Activated T-helper 1 cell treated with anti-CD3 and anti-CD28 coated beads, Interleukin-12 subunit alpha, Interleukin-12 subunit beta, Interleukin-2, Interleukin-4 antibody, amounts not matched to agents 30 ng/mL and 10 ng/mL and 1 ng/mL, durations not matched to agents 14 hours and 24 hours and 36 hours (primary cell): ENCODE measurements at regions not wholly inside any gene's neighbourhood (a gene's known extent, or its start where the extent isn't known, plus 50 kb on each side); places are given as distances from the start of the nearest gene placed in this dataset.

Experiments used
- DNase-seq: peaks from one replicate; pipeline ENCODE4 v3.0.0; 2021; ENCODE audit warnings: low spot score
- H3K27ac Mint-ChIP-seq: one replicate; pipeline ENCODE4 v1.8.0; 2021; ENCODE audit warnings: mild to moderate bottlenecking, mixed read lengths
- H3K27me3 Mint-ChIP-seq: one replicate; pipeline ENCODE4 v1.8.0; 2022; ENCODE audit warnings: mild to moderate bottlenecking, moderate library complexity, mixed read lengths; ENCODE audit not compliant: insufficient read depth
- H3K36me3 Mint-ChIP-seq: one replicate; pipeline ENCODE4 v1.8.0; 2021; ENCODE audit warnings: low read depth, mixed read lengths
- H3K4me1 Mint-ChIP-seq: one replicate; pipeline ENCODE4 v1.8.0; 2021; ENCODE audit warnings: low read depth, mixed read lengths
- H3K4me3 Mint-ChIP-seq: one replicate; pipeline ENCODE4 v1.8.0; 2021; ENCODE audit warnings: mild to moderate bottlenecking, moderate library complexity, mixed read lengths
- H3K9me3 Mint-ChIP-seq: one replicate; pipeline ENCODE4 v1.8.0; 2021; ENCODE audit warnings: mixed read lengths
- intact Hi-C: fragments of 100-400 bp; cut with micrococcal nuclease; formaldehyde crosslinking; loops from one replicate; pipeline ENCODE4 v1.15.1; 2024

GRCh38 chr14:87018294-87018693, 974.7 kb downstream of the GALC start:
- Mint-ChIP-seq H3K27ac (no peak overlapping the region), H3K4me1 (no peaks in the 10 kb centered on the region), H3K36me3 (no peaks in the 10 kb centered on the region), H3K4me3 (no peak overlapping the region), H3K27me3 (no peaks in the 10 kb centered on the region), H3K9me3 (peaks cover 8% of the 10 kb centered on the region)
- no peak for DNase-seq
- intact Hi-C loops: no loop called here

GRCh38 chr14:87017335-87017734, 975.6 kb downstream of the GALC start:
- no peaks in the 10 kb centered on the region for H3K36me3 Mint-ChIP-seq
- DNase-seq: no peak
- intact Hi-C loops: no loop called here
- no peak overlapping the region for H3K27ac Mint-ChIP-seq
- H3K4me3 Mint-ChIP-seq: no peak overlapping the region
- H3K27me3 Mint-ChIP-seq: no peaks in the 10 kb centered on the region
- H3K9me3 Mint-ChIP-seq: peaks cover 8% of the 10 kb centered on the region
- H3K4me1 Mint-ChIP-seq: no peaks in the 10 kb centered on the region

- Mint-ChIP-seq H3K9me3 (peaks cover 4% of the 10 kb centered on the region), H3K27me3 (no peaks in the 10 kb centered on the region)
- intact Hi-C loops: no loop called here
These were observed 978.1 kb downstream of the GALC start for GRCh38 chr14:87014856-87015255.

GRCh38 chr14:87013583-87013982, 979.4 kb downstream of the GALC start:
- H3K4me1 Mint-ChIP-seq: no peaks in the 10 kb centered on the region
- H3K27me3 Mint-ChIP-seq: no peaks in the 10 kb centered on the region
- no peak overlapping the region for H3K27ac Mint-ChIP-seq
- H3K36me3 Mint-ChIP-seq: no peaks in the 10 kb centered on the region
- intact Hi-C loops: no loop called here
- peaks cover 4% of the 10 kb centered on the region for H3K9me3 Mint-ChIP-seq
- no peak overlapping the region for H3K4me3 Mint-ChIP-seq
- no peak for DNase-seq

More at GRCh38 chr14:87014856-87015255, 978.1 kb downstream of the GALC start:
- no peak overlapping the region for H3K27ac Mint-ChIP-seq
- no peaks in the 10 kb centered on the region for H3K36me3 Mint-ChIP-seq
- DNase-seq: no peak
- H3K4me3 Mint-ChIP-seq: no peak overlapping the region
- no peaks in the 10 kb centered on the region for H3K4me1 Mint-ChIP-seq

GRCh38 chr14:87008965-87009364, 984.0 kb downstream of the GALC start:
- no peaks in the 10 kb centered on the region for H3K4me1 Mint-ChIP-seq

GRCh38 chr14:87005280-87005679, 987.7 kb downstream of the GALC start:
- H3K36me3 Mint-ChIP-seq: no peaks in the 10 kb centered on the region
- H3K27ac Mint-ChIP-seq: no peak overlapping the region
- H3K4me3 Mint-ChIP-seq: no peak overlapping the region
- intact Hi-C loops: no loop called here
- H3K9me3 Mint-ChIP-seq: no peaks in the 10 kb centered on the region
- no peak for DNase-seq
- H3K27me3 Mint-ChIP-seq: no peaks in the 10 kb centered on the region
- no peaks in the 10 kb centered on the region for H3K4me1 Mint-ChIP-seq

More at GRCh38 chr14:87008965-87009364, 984.0 kb downstream of the GALC start:
- H3K27ac Mint-ChIP-seq: no peak overlapping the region
- no peaks in the 10 kb centered on the region for H3K9me3 Mint-ChIP-seq
- H3K36me3 Mint-ChIP-seq: no peaks in the 10 kb centered on the region
- no peak for DNase-seq
- no peaks in the 10 kb centered on the region for H3K27me3 Mint-ChIP-seq
- intact Hi-C loops: no loop called here
- H3K4me3 Mint-ChIP-seq: no peak overlapping the region

GRCh38 chr14:87002776-87003175, 990.2 kb downstream of the GALC start:
- Mint-ChIP-seq H3K36me3 (no peaks in the 10 kb centered on the region), H3K27ac (no peak overlapping the region), H3K27me3 (no peaks in the 10 kb centered on the region), H3K4me3 (no peak overlapping the region), H3K9me3 (peaks cover 3% of the 10 kb centered on the region), H3K4me1 (no peaks in the 10 kb centered on the region)
- no peak for DNase-seq
- intact Hi-C loops: no loop called here

- intact Hi-C loops: no loop called here
- Mint-ChIP-seq H3K4me3 (no peak overlapping the region), H3K9me3 (peaks cover 3% of the 10 kb centered on the region)
These were observed 991.6 kb downstream of the GALC start for GRCh38 chr14:87001333-87001732.

GRCh38 chr14:87000081-87000480, 992.9 kb downstream of the GALC start:
- H3K9me3 Mint-ChIP-seq: peaks cover 3% of the 10 kb centered on the region
- no peak overlapping the region for H3K4me3 Mint-ChIP-seq
- no peaks in the 10 kb centered on the region for H3K27me3 Mint-ChIP-seq
- intact Hi-C loops: no loop called here
- no peak overlapping the region for H3K27ac Mint-ChIP-seq
- H3K36me3 Mint-ChIP-seq: no peaks in the 10 kb centered on the region
- DNase-seq: no peak
- H3K4me1 Mint-ChIP-seq: no peaks in the 10 kb centered on the region

More at GRCh38 chr14:87001333-87001732, 991.6 kb downstream of the GALC start:
- Mint-ChIP-seq H3K36me3 (no peaks in the 10 kb centered on the region), H3K27me3 (no peaks in the 10 kb centered on the region), H3K4me1 (no peaks in the 10 kb centered on the region), H3K27ac (no peak overlapping the region)
- no peak for DNase-seq

GRCh38 chr14:86999036-86999435, 993.9 kb downstream of the GALC start:
- Mint-ChIP-seq H3K4me1 (no peaks in the 10 kb centered on the region), H3K9me3 (peaks cover 3% of the 10 kb centered on the region), H3K27ac (no peak overlapping the region), H3K4me3 (no peak overlapping the region), H3K36me3 (no peaks in the 10 kb centered on the region), H3K27me3 (no peaks in the 10 kb centered on the region)
- intact Hi-C loops: no loop called here
- DNase-seq: no peak

GRCh38 chr14:86997271-86997670, 995.7 kb downstream of the GALC start:
- H3K36me3 Mint-ChIP-seq: no peaks in the 10 kb centered on the region
- no peak for DNase-seq
- H3K27me3 Mint-ChIP-seq: no peaks in the 10 kb centered on the region
- intact Hi-C loops: no loop called here
- H3K4me3 Mint-ChIP-seq: no peak overlapping the region
- H3K4me1 Mint-ChIP-seq: no peaks in the 10 kb centered on the region
- H3K27ac Mint-ChIP-seq: no peak overlapping the region
- H3K9me3 Mint-ChIP-seq: peaks cover 3% of the 10 kb centered on the region

- no peaks in the 10 kb centered on the region for H3K36me3 Mint-ChIP-seq
- no peaks in the 10 kb centered on the region for H3K27me3 Mint-ChIP-seq
- no peaks in the 10 kb centered on the region for H3K9me3 Mint-ChIP-seq
- H3K4me1 Mint-ChIP-seq: no peaks in the 10 kb centered on the region
- no peak for DNase-seq
- H3K27ac Mint-ChIP-seq: no peak overlapping the region
- intact Hi-C loops: no loop called here
- H3K4me3 Mint-ChIP-seq: no peak overlapping the region
These were observed 1002.6 kb downstream of the GALC start for GRCh38 chr14:86990396-86990795.

- no peaks in the 10 kb centered on the region for H3K4me1 Mint-ChIP-seq
- intact Hi-C loops: no loop called here
- DNase-seq: no peak
- H3K9me3 Mint-ChIP-seq: no peaks in the 10 kb centered on the region
- no peak overlapping the region for H3K4me3 Mint-ChIP-seq
- no peaks in the 10 kb centered on the region for H3K27me3 Mint-ChIP-seq
- no peak overlapping the region for H3K27ac Mint-ChIP-seq
- H3K36me3 Mint-ChIP-seq: no peaks in the 10 kb centered on the region
These were observed 1003.7 kb downstream of the GALC start for GRCh38 chr14:86989285-86989684.

GRCh38 chr14:86987966-86988365, 1005.0 kb downstream of the GALC start:
- Mint-ChIP-seq H3K4me3 (no peak overlapping the region), H3K36me3 (no peaks in the 10 kb centered on the region)

More at GRCh38 chr14:86987966-86988365, 1005.0 kb downstream of the GALC start:
- intact Hi-C loops: no loop called here
- H3K27me3 Mint-ChIP-seq: no peaks in the 10 kb centered on the region
- peaks cover 3% of the 10 kb centered on the region for H3K9me3 Mint-ChIP-seq
- DNase-seq: no peak
- H3K27ac Mint-ChIP-seq: no peak overlapping the region
- H3K4me1 Mint-ChIP-seq: no peaks in the 10 kb centered on the region
